GM21381 (cell line): ENCODE measurements at regions not wholly inside any gene's neighbourhood (a gene's known extent, or its start where the extent isn't known, plus 50 kb on each side); places are given as distances from the start of the nearest gene placed in this dataset.

Source experiments
- ATAC-seq: cut with Tn5 transposase; IDR thresholded peaks from one replicate; pipeline ENCODE4 v1.9.1; 2021; ENCODE audit warnings: mild to moderate bottlenecking, moderate library complexity; ENCODE audit not compliant: unreplicated experiment

GRCh38 chr3:111465081-111465670 lies 76.8 kb upstream of the CD96 start:
- no peak for ATAC-seq

- no peak for ATAC-seq
Observed at GRCh38 chr3:111470032-111470431, 72.0 kb upstream of the CD96 start.

- no peak for ATAC-seq
Observed at GRCh38 chr3:111471831-111472230, 70.2 kb upstream of the CD96 start.

- no peak for ATAC-seq
Observed at GRCh38 chr3:111472556-111472955, 69.4 kb upstream of the CD96 start.

- no peak for ATAC-seq
Observed at GRCh38 chr3:111473550-111473949, 68.4 kb upstream of the CD96 start.

GRCh38 chr3:111476701-111477100 lies 65.3 kb upstream of the CD96 start:
- no peak for ATAC-seq

- ATAC-seq, result no peak
Observed at GRCh38 chr3:111480091-111480490, 61.9 kb upstream of the CD96 start.

GRCh38 chr3:111481551-111481950 lies 60.4 kb upstream of the CD96 start:
- ATAC-seq, result no peak

GRCh38 chr3:111482574-111482973 lies 59.4 kb upstream of the CD96 start:
- ATAC-seq, result no peak

GRCh38 chr3:111485086-111485485 lies 56.9 kb upstream of the CD96 start:
- no peak for ATAC-seq
